Colonic mucosa (tissue), 4 donors: ENCODE measurements at regions not wholly inside any gene's neighbourhood (a gene's known extent, or its start where the extent isn't known, plus 50 kb on each side); places are given as distances from the start of the nearest gene placed in this dataset.
A peak's percentile ranks its signal among the peaks of the same experiment; 100 is the strongest.

Experiments used
- DNase-seq: peaks from one replicate; pipeline ENCODE4 v3.0.0-alpha.2; 2020
- H3K27ac ChIP-seq: fragments of 200-600 bp; one replicate; pipeline ENCODE4 v1.8.0; 2021
- H3K27me3 ChIP-seq: fragments of 200-600 bp; one replicate; pipeline ENCODE4 v1.8.0; 2021
- H3K36me3 ChIP-seq: fragments of 200-600 bp; one replicate; pipeline ENCODE4 v1.8.0; 2021
- H3K4me1 ChIP-seq: fragments of 200-600 bp; one replicate; pipeline ENCODE4 v1.8.0; 2021; ENCODE audit warnings: mild to moderate bottlenecking
- H3K4me3 ChIP-seq: fragments of 200-600 bp; one replicate; pipeline ENCODE4 v1.8.0; 2021
- H3K9ac ChIP-seq, 2 donors: one replicate each; pipeline ENCODE4 v1.7.0; 2013; ENCODE audit warnings: control low read depth in 2 of 2, low read depth in 2 of 2, low read length in 2 of 2
- H3K9me3 ChIP-seq: fragments of 200-600 bp; one replicate; pipeline ENCODE4 v1.8.0; 2021
- intact Hi-C: fragments of 100-400 bp; cut with DNase I; formaldehyde crosslinking; loops from one replicate; pipeline ENCODE4 v1.14.1; 2022
- TF ChIP-seq, protein P1 (sequence below): fragments of 200-600 bp; IDR thresholded peaks from one replicate; pipeline ENCODE4 v1.8.0; 2022; ENCODE audit warnings: antibody characterized with exemption, mild to moderate bottlenecking
- donor health status: healthy.
- donor health status: DM: no; HTN: no; CAD: no.
- donor health status: DM: no; HTN: no; CAD: no.

DNA sequence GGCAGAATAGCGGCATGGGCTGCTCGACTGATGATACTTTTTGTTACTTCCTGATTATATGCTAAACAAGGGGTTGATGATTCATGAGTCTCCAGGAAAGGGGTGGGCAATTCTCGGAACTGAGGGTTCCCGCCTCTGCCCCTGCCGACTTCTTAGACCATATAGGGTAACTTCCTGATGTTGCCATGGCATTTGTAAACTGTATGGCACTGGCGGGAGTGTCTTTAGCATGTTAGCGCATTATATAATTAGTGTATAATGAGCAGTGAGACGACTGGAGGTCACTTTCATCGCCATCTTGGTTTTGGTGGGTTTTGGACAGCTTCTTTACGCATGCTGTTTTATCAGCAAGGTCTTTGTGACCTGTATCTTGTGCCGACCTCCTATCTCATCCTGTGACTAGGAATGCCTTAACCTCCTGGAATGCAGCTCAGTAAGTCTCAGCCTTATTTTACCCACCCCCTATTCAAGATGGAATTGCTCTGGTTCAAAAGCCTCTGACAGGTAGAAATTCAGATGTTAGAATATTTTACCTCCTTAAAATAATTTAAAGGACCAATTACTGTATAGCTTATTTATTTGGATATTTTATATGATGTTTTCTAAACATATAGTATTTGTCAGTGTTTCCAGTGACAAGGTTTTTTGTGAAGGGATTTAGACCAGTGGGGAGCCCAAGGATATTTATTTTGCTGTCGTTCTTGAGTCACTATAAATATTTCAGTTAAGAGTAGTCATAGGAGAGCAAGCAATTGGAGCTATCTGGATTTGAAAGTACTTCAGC is 90.1 kb upstream of the PIK3CG start:
- H3K9ac ChIP-seq, result no peak overlapping the region
- peak overlapping the region; percentile 12 for H3K27ac ChIP-seq
- H3K27me3 ChIP-seq, result no peaks in the 10 kb centered on the region
- DNase-seq, result no peak
- intact Hi-C loops, result no loop called here
- TF ChIP-seq, protein P1, sequence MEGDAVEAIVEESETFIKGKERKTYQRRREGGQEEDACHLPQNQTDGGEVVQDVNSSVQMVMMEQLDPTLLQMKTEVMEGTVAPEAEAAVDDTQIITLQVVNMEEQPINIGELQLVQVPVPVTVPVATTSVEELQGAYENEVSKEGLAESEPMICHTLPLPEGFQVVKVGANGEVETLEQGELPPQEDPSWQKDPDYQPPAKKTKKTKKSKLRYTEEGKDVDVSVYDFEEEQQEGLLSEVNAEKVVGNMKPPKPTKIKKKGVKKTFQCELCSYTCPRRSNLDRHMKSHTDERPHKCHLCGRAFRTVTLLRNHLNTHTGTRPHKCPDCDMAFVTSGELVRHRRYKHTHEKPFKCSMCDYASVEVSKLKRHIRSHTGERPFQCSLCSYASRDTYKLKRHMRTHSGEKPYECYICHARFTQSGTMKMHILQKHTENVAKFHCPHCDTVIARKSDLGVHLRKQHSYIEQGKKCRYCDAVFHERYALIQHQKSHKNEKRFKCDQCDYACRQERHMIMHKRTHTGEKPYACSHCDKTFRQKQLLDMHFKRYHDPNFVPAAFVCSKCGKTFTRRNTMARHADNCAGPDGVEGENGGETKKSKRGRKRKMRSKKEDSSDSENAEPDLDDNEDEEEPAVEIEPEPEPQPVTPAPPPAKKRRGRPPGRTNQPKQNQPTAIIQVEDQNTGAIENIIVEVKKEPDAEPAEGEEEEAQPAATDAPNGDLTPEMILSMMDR, result no peak
- H3K36me3 ChIP-seq, result no peaks in the 10 kb centered on the region
- H3K9me3 ChIP-seq, result no peaks in the 10 kb centered on the region
- no peaks in the 10 kb centered on the region for H3K4me1 ChIP-seq
- H3K4me3 ChIP-seq, result no peak overlapping the region

DNA sequence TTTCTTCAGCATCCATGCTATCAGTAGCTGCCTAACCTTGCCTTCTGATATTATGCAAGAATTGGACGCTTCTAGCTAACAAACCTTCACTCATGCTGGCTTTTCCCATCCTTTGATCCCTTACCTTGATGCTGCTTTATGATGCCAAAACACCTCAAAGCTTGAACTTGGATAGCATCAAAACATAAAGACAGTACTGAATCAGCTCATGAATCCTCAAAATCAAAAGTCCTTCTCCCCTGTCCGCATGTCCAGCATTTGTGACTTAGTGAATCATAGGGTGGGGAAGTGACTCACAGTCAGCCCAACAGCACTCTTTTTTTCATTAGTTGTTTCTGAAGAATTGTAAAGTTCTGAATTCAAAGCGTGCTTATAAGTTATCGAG is 89.5 kb upstream of the PIK3CG start:
- Histone ChIP-seq H3K27ac (peak overlapping the region; percentile 12), H3K9ac (no peak overlapping the region)

DNA sequence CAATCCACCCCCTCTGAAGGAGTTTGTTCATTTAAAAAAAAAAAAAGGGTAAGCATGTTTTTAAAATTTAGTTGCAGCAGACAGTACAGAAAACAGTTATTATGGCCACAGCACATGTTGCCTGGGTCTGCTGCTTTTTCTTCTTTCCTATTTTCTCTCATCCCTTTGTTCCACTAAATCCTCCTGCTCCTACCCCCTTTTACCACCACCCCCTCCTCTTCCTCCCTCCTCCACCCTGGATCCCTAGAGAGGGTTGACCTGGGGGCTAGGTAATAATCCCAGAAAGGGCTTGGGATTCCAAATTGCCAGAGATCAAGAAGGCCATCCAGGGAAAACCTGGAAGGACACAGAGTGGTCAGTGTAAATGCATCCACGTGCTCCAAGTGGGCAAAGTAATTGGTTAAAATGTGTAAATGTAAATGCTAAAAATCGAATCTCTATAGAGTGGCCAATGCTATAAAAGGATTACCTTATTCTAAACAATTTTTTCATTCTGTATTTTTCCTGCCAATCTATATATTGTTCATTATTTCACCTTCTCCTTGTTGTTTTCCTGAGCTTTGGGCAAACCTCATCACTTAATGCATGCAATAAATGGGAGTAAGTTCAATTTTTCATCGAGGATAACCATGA is 89.0 kb upstream of the PIK3CG start:
- no peak overlapping the region for H3K27ac ChIP-seq
- H3K27me3 ChIP-seq, result no peaks in the 10 kb centered on the region

More for the DNA sequence above, 89.5 kb upstream of the PIK3CG start:
- no peaks in the 10 kb centered on the region for H3K9me3 ChIP-seq
- no peak overlapping the region for H3K4me3 ChIP-seq
- no peaks in the 10 kb centered on the region for H3K27me3 ChIP-seq
- TF ChIP-seq, protein P1, result no peak
- intact Hi-C loops, result no loop called here
- H3K4me1 ChIP-seq, result no peaks in the 10 kb centered on the region
- no peak for DNase-seq
- no peaks in the 10 kb centered on the region for H3K36me3 ChIP-seq

DNA sequence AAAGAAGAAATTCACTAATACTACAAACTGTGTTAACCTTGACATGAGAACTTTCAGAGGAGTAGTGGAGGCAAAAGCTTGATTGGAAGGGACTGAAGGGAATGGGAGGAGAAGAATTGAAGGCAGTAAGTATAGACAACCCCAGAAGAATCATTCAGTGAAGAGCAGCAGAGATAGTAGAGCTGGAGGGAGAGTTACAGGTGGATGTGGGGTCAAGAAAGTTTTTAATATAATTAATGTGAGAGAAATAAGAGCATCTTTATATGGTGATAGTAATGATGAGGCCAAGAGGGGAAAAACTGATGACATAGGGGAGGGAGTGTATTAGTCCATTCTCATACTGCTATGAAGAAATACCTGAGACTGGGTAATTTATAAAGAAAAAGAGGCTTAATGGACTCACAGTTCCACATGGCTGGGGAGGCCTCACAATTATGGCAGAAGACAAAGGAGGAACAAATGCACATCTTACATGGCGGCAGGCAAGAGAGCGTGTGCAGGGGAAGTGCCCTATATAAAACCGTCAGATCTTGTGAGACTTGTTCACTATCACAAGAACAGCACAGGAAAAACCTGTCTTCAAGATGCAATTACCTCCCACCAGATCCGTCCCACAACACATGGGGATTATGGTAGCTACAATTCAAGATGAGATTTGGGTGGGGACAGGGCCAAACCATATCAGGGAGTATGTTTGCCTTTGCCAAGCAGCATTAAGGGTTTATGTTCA is 88.3 kb upstream of the PIK3CG start:
- Histone ChIP-seq H3K9ac (no peak overlapping the region), H3K27ac (no peak overlapping the region), H3K27me3 (no peaks in the 10 kb centered on the region), H3K9me3 (no peaks in the 10 kb centered on the region), H3K4me3 (no peak overlapping the region), H3K36me3 (no peaks in the 10 kb centered on the region), H3K4me1 (no peaks in the 10 kb centered on the region)
- no peak for DNase-seq
- intact Hi-C loops, result no loop called here
- TF ChIP-seq, protein P1, result no peak

More for the DNA sequence above, 89.0 kb upstream of the PIK3CG start:
- Histone ChIP-seq H3K9me3 (no peaks in the 10 kb centered on the region), H3K36me3 (no peaks in the 10 kb centered on the region), H3K4me3 (no peak overlapping the region), H3K9ac (no peak overlapping the region), H3K4me1 (no peaks in the 10 kb centered on the region)
- no peak for DNase-seq
- TF ChIP-seq, protein P1, result no peak
- intact Hi-C loops, result no loop called here

DNA sequence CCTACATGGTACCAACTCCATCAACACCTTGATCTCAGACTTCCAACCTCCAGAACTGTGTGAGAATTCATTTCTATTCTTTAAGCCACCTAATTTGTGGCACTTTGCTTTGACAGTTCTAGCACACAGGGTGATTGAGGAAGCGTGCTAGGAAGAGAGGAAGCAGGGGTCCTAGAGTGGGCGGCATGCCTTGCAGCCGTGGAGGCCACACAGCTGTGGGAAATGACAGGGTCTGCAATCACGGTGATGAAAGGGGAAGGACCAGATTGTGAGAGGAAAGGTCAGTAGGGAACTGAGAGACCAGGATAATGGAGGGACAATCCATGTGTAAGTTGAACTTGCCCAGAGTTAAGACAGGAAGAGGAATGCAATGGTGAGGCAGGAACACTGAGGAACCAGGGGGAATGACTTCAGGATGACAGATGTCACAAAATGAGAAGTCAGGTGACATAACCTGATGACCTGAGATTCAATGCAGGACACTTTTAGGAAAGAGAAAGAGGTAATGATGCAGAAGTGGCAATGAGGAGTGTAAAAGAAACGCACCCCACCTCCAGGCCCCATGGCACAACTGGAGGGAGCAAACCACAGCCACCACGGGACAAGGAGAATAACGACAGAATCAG is 87.3 kb upstream of the PIK3CG start:
- Histone ChIP-seq H3K4me1 (no peaks in the 10 kb centered on the region), H3K9ac (no peak overlapping the region), H3K27ac (no peak overlapping the region), H3K4me3 (no peak overlapping the region), H3K36me3 (no peaks in the 10 kb centered on the region), H3K9me3 (no peaks in the 10 kb centered on the region), H3K27me3 (no peaks in the 10 kb centered on the region)
- intact Hi-C loops, result no loop called here
- TF ChIP-seq, protein P1, result no peak
- no peak for DNase-seq
